GM23248 (cell line): ENCODE measurements at regions not wholly inside any gene's neighbourhood (a gene's known extent, or its start where the extent isn't known, plus 50 kb on each side); places are given as distances from the start of the nearest gene placed in this dataset.

Source experiments
- EZH2 ChIP-seq: fragments of 200-600 bp; sonication (generic); IDR thresholded peaks from 2 replicates; pipeline ENCODE4 v1.6.1; 2018; ENCODE audit warnings: antibody characterized with exemption, mild to moderate bottlenecking; ENCODE audit not compliant: insufficient read depth, poor library complexity, severe bottlenecking
- EZH2phosphoT487 ChIP-seq: fragments of 200-600 bp; sonication (generic); IDR thresholded peaks from 2 replicates; pipeline ENCODE4 v1.6.1; 2018; ENCODE audit warnings: antibody characterized with exemption, moderate library complexity, mild to moderate bottlenecking, low read depth; ENCODE audit not compliant: insufficient read depth

DNA sequence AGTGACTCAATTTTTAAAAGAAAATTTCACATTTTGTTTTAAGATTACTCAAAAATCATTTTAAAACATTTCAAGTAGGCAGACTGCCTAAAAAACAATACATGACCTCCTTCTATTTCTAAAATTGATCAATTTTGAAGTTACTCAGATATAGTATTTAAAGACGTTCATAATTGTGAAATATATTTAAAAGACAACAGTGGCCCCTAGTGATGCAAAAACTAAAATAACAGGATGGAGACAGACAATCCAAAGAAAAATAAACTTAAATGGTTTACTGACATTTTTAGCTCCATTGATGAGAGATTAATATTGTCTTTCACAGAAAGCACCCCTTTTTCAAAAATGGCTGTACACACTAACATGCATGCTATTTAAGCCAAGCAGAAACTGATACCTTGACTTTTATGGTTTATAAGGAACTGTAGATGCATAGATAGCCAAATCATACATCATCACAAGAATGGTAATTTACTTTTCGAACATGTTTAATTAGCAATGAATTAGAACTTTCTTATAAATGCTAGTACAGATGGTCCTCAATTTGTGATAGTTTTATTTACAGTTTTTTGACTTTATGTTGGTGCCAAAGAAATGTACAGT lies 69.8 kb upstream of the FAT4 start:
- TF ChIP-seq EZH2 = no peak
- no peak for TF ChIP-seq EZH2phosphoT487
